Occipital lobe (tissue), 1 donor: ENCODE measurements at regions not wholly inside any gene's neighbourhood (a gene's known extent, or its start where the extent isn't known, plus 50 kb on each side); places are given as distances from the start of the nearest gene placed in this dataset.

ENCODE experiments used
- DNase-seq: peaks from one replicate; lab custom pipeline; 2025; lab: John Stamatoyannopoulos, UW

DNA sequence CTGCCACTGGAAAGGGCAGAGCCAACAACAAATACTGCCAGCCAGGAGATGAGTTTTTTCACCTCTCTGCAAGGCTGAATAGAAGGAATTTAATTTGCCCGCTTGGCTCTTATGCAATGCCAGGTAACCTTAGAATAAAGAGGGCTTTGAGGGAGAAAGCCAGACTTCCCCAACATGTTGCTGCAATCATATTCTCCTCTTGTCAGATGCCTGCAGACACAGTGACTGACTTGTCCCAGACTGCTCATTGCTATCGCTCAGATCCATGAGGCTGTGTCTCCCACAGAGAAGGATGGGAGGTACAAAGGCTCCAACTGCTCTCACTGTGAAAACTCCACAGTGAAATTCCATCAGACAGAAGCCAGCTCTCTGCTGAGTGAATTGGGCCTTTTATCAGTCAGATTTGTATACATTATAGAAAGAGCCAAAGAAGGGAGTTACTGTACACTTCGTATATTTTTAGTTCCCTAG lies 517.0 kb upstream of the ID4 start:
- DNase-seq = no peak

DNA sequence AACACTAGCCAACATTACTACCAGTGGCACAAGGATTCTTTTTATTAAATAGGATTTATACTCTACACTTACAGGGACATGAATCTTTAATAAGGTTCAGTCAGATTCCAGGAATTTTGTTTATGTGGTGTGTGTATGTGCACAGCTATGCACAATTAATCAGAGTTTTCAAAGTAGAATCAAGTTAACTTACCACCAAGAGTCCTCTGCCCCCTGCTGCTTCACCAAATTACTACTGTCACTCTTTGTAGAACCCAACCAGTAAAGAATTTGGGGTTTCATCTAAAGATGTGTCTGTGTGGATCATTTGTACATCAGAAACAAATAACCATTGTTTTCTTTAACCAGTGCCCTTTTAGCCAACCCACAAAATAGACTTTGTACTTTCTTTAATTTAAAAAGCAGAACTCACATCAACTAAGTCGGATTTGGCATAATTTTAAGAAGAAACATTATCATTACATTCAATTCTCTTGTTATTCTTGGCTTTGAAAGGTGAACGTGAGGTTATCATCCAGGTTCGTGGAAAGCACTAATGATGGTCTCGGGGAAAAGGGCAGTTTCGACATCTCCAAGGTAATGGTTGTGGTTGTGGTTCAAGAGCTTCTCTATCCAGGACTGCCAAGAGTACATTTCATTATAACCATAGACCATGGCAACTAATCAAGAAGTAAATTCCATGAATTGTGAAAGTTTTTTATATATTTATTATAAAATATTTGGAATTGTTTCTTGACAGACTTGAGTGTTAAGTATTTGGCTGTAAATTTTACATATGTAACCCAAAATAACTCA lies 514.3 kb upstream of the ID4 start:
- DNase-seq = no peak

GRCh38 chr6:19324376-19324775 lies 512.8 kb upstream of the ID4 start:
- DNase-seq = no peak

- no peak for DNase-seq
Observed at GRCh38 chr6:19325335-19325789, 511.8 kb upstream of the ID4 start.

DNA sequence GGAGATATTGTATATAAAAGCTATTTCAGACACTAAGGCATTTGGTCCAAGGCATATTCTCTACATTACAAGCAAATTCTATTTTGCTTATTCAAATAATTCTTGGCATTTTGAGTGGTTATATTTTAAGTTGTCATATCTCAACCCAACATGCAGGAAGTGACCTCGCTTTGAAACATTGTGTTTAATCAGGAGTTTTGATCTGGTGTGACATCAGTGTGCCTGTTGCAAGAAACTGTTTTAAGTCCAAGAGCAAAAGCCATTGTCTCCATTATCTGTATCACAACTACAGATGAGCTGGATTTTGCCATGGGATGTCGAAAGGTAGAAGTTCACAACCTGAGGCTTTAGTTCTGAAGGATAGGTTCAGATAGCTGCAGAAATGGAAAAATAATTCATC lies 509.9 kb upstream of the ID4 start:
- no peak for DNase-seq

- no peak for DNase-seq
Observed at GRCh38 chr6:19327661-19328060, 509.5 kb upstream of the ID4 start.

GRCh38 chr6:19329078-19329477 lies 508.1 kb upstream of the ID4 start:
- no peak for DNase-seq

DNA sequence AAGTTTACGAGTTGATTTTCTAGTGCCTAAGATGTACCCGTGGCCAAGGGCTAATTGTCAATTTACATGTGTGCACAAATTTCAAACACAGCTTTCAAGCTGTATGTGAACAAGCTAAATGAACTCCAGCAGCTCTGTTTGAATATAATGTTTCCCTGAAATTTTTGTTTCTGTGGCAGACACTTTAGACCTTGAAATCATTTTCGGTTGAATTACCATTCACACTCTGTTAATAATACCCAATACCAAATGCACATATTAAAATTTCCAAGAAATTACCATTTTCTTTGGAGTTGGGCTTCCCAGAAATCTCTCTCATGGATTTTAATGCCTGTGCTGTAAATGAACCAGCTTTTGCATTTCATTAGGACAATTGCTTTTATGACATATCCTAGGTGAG lies 506.1 kb upstream of the ID4 start:
- no peak for DNase-seq

DNA sequence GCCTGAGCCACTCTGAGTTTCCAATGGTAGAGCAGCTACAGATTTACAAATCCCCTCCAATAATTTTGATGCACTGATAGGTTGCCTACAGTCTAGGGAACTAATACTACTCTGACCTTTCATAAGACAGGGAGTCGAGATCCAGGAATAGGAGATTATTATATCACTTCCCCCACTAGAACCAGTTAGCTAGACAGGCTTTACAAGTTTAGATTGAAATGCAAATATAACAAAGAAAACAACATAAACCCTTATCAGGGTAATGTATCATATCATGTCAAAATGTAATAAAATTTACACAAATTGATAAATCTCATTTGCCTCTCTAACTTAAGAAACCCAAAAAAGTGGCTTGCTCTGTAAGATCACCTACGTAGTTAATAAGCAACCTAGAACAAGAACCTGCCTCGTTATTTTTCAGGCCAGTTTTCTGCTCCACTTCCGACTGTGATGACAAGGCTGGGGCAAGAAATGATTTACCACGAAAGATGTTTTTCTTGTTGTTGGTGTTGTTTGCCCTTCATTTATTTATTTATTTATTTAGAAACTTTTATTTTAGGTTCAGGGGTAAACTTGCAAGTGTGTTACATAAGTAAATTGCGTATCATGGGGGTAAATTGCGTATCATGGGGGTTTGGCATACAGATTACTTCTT lies 504.2 kb upstream of the ID4 start:
- no peak for DNase-seq

GRCh38 chr6:19333936-19334335 lies 503.2 kb upstream of the ID4 start:
- no peak for DNase-seq

DNA sequence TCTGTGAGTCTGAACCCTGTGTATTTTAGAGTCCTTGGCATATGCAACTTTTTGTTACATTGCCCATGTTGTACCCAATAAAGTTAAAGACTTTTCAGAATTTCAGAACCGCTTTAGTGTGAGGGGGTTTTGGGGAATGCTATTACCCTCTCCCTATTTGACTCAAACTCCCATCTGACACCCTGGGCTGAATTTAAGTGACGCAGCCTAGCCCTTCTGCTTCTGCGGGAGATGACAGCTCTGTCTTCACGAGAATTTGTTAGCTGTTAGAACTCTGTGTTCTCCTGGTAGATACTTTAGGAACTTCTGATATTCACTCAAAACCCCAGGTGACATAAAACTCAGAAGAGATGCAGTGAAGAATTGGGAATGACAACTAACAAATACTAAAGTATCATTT lies 500.6 kb upstream of the ID4 start:
- no peak for DNase-seq

- DNase-seq = no peak
Observed at GRCh38 chr6:19337101-19337500, 500.1 kb upstream of the ID4 start.

- no peak for DNase-seq
Observed at GRCh38 chr6:19342616-19343015, 494.6 kb upstream of the ID4 start.

DNA sequence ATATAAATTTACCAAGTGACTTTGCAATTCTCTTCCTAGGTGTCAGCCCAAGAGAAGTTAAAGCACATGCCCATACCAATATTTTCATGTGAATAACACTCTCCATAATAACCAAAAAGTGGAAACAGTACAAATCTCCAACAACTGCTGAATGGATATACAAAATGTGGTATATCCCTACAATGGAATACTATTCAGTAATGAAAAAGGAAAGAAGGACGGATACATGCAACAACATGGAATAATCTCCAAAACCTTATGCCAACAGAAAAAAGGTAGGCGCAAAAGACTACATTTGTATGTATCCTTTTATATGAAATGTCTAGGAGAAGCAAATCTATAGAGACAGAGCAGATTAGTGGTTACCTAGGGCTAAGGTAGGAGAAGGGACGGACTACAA lies 487.7 kb upstream of the ID4 start:
- DNase-seq = no peak

- no peak for DNase-seq
Observed at GRCh38 chr6:19354181-19354580, 483.0 kb upstream of the ID4 start.

GRCh38 chr6:19356692-19357091 lies 480.5 kb upstream of the ID4 start:
- no peak for DNase-seq

DNA sequence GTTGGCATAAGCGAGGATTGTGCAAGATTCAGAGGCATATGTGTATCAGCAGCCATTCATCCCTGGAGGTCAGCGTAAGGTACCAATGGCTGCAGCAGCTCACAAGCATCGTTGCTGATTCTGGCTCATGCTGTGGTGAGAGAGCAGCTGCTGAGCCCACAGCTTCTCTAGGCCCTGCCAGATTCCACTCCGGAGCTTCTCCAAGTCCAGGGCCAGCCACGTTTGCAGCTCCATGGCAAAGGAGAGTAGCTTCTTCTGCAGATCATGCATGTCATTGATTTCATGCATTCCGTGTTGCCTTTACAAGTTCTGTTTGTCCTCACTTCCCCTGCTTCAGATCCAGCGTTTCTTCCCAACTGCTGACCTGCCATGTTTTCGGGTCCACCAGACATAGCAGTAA lies 474.8 kb upstream of the ID4 start:
- no peak for DNase-seq

- DNase-seq = no peak
Observed at GRCh38 chr6:19368511-19368910, 468.7 kb upstream of the ID4 start.

- DNase-seq = no peak
Observed at GRCh38 chr6:19369785-19370184, 467.4 kb upstream of the ID4 start.

DNA sequence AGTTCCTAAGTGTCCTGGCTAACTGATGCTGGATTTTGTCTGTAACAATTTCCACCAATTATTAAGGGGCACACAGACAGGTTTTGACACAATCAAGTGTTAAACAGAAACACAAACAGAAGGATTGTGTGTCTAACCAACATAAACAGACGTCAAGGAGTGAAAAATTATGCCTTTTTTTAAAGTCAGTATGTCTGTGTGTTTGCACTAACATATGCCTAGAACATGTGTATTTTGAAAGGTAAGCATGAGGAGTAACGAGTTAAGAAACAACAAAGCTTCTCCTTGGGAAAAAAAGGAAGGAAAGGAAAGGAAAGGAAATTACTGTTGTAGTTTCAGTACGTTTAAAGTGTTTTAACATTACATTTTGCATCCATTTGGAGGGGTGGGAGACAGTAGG lies 466.3 kb upstream of the ID4 start:
- DNase-seq = no peak

- DNase-seq = no peak
Observed at GRCh38 chr6:19375613-19376012, 461.6 kb upstream of the ID4 start.

DNA sequence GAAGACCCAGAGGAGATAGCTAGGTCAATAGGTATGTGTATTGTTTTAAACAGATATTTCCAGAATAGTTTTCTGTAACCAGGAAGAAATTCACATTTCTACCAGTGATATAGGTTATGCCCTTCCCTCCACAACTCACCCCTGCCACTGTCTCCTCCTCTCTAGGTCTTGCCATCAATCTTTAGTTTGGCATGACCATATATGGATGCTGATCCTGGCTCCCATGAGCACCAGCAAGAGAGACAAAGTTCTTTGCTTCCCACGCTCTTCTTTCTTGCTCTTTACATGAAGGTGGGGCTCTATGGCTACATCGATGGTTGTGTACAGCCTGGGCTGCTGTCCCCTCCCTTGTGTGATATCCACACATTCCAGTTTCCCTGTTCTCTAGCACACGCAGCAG lies 459.4 kb upstream of the ID4 start:
- DNase-seq = no peak

DNA sequence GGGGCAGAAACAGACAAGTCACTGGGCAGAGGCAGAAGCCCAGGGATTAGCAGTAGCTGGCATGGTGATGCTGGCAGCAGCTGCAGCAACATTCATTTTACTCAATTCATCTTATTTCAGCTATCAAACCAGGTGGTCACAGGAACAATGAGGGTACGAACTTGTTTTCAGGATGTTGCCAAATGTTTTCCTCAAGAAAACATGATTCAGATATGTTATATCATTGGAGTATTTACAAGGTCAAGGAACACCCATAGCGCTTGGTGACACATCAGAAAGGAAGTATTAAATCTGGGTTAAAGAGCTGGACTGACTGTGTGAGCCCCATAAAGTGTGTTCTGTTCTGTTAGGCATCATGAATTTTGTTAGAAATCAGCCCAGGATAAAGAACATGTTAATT lies 456.9 kb upstream of the ID4 start:
- no peak for DNase-seq
